ENCODE measurements at regions not wholly inside any gene's neighbourhood (a gene's known extent, or its start where the extent isn't known, plus 50 kb on each side); places are given as distances from the start of the nearest gene placed in this dataset.

- BruUV-seq (replicated peaks): no TSS peak
- Mint-ChIP-seq H3K36me3 (ENCODE audit: insufficient read depth, unreplicated experiment) (no peaks in the 10 kb centered on the region), H3K9me3 (ENCODE audit: low read depth, unreplicated experiment) (peaks cover 15% of the 10 kb centered on the region), H3K27me3 (ENCODE audit: unreplicated experiment) (no peaks in the 10 kb centered on the region), H3K4me1 (ENCODE audit: low read depth, unreplicated experiment) (no peaks in the 10 kb centered on the region), H3K27ac (ENCODE audit: unreplicated experiment) (no peak overlapping the region), H3K4me3 (ENCODE audit: low read depth, unreplicated experiment) (no peak overlapping the region)
- TF ChIP-seq CTCF (IDR thresholded peaks at IDR 0.05; ENCODE audit: unreplicated experiment): no peak
- CTCF ChIA-PET: interaction anchor here (0.7 kb wide), 2 partner anchors 120 to 435 kb away, joined by 3 read pairs; no protein-coding TSS in a partner anchor
- intact Hi-C loops (cut with micrococcal nuclease; ENCODE audit: unreplicated experiment): no loop called here
- no peak for DNase-seq
Observed at GRCh38 chr16:76164970-76165558, 112.1 kb upstream of the CNTNAP4 start.

- Mint-ChIP-seq H3K9me3 (ENCODE audit: low read depth, unreplicated experiment) (peaks cover 25% of the 10 kb centered on the region), H3K27me3 (ENCODE audit: unreplicated experiment) (no peaks in the 10 kb centered on the region), H3K4me3 (ENCODE audit: low read depth, unreplicated experiment) (no peak overlapping the region), H3K36me3 (ENCODE audit: insufficient read depth, unreplicated experiment) (no peaks in the 10 kb centered on the region), H3K27ac (ENCODE audit: unreplicated experiment) (no peak overlapping the region), H3K4me1 (ENCODE audit: low read depth, unreplicated experiment) (no peaks in the 10 kb centered on the region)
- no peak for TF ChIP-seq CTCF (IDR thresholded peaks at IDR 0.05; ENCODE audit: unreplicated experiment)
- CTCF ChIA-PET: interaction anchor here (0.5 kb wide), 1 partner anchor 309 kb away, joined by 4 read pairs; no protein-coding TSS in a partner anchor
- no peak for DNase-seq
- no TSS peak for BruUV-seq (replicated peaks)
- intact Hi-C loops (cut with micrococcal nuclease; ENCODE audit: unreplicated experiment): no loop called here
Observed at GRCh38 chr16:76175718-76176117, 101.5 kb upstream of the CNTNAP4 start.

- intact Hi-C loops (cut with micrococcal nuclease; ENCODE audit: unreplicated experiment): no loop called here
- TF ChIP-seq CTCF (IDR thresholded peaks at IDR 0.05; ENCODE audit: unreplicated experiment): no peak
- H3K36me3 Mint-ChIP-seq (ENCODE audit: insufficient read depth, unreplicated experiment): no peaks in the 10 kb centered on the region
- H3K27ac Mint-ChIP-seq (ENCODE audit: unreplicated experiment): no peak overlapping the region
- no peak for DNase-seq
- H3K4me1 Mint-ChIP-seq (ENCODE audit: low read depth, unreplicated experiment): no peaks in the 10 kb centered on the region
- no peaks in the 10 kb centered on the region for H3K27me3 Mint-ChIP-seq (ENCODE audit: unreplicated experiment)
- CTCF ChIA-PET: interaction anchor here (0.5 kb wide), 1 partner anchor 308 kb away, joined by 4 read pairs; no protein-coding TSS in a partner anchor
- peaks cover 22% of the 10 kb centered on the region for H3K9me3 Mint-ChIP-seq (ENCODE audit: low read depth, unreplicated experiment)
- BruUV-seq (replicated peaks): no TSS peak
- no peak overlapping the region for H3K4me3 Mint-ChIP-seq (ENCODE audit: low read depth, unreplicated experiment)
Observed at GRCh38 chr16:76176153-76176552, 101.0 kb upstream of the CNTNAP4 start.

GRCh38 chr16:76176616-76177015 is 100.6 kb upstream of the CNTNAP4 start:
- CTCF ChIA-PET: no interaction called here
- intact Hi-C loops (cut with micrococcal nuclease; ENCODE audit: unreplicated experiment): no loop called here
- Mint-ChIP-seq H3K36me3 (ENCODE audit: insufficient read depth, unreplicated experiment) (no peaks in the 10 kb centered on the region), H3K4me3 (ENCODE audit: low read depth, unreplicated experiment) (no peak overlapping the region), H3K4me1 (ENCODE audit: low read depth, unreplicated experiment) (no peaks in the 10 kb centered on the region), H3K9me3 (ENCODE audit: low read depth, unreplicated experiment) (peaks cover 22% of the 10 kb centered on the region), H3K27me3 (ENCODE audit: unreplicated experiment) (no peaks in the 10 kb centered on the region), H3K27ac (ENCODE audit: unreplicated experiment) (no peak overlapping the region)
- DNase-seq: no peak
- BruUV-seq (replicated peaks): no TSS peak
- no peak for TF ChIP-seq CTCF (IDR thresholded peaks at IDR 0.05; ENCODE audit: unreplicated experiment)

Measured in Calu3 (cell line).